Upper lobe of left lung (tissue), 4 donors: ENCODE measurements at regions not wholly inside any gene's neighbourhood (a gene's known extent, or its start where the extent isn't known, plus 50 kb on each side); places are given as distances from the start of the nearest gene placed in this dataset.

Experiments
- CTCF ChIP-seq, 6 experiments: fragments of 450-650 bp in 4 of 6; fragments of 200-600 bp in 2 of 6; sonication (generic) in 2 of 6; IDR thresholded peaks; one replicate each; pipeline ENCODE4 v1.5.1; 2016 to 2019; ENCODE audit warnings: antibody characterized with exemption in 6 of 6
- POLR2AphosphoS5 ChIP-seq, 2 donors: sonication (generic); formaldehyde crosslinking; IDR thresholded peaks; one replicate each; pipeline ENCODE4 v1.5.1; 2017; ENCODE audit warnings: antibody characterized with exemption in 2 of 2

- no peak for TF ChIP-seq POLR2AphosphoS5 (IDR thresholded peaks at IDR 0.05)
- TF ChIP-seq CTCF (IDR thresholded peaks at IDR 0.05), result no peak
These were observed 68.7 kb downstream of the MSX2 start for GRCh38 chr5:174793076-174793475.
